H1 (cell line): ENCODE measurements at regions not wholly inside any gene's neighbourhood (a gene's known extent, or its start where the extent isn't known, plus 50 kb on each side); places are given as distances from the start of the nearest gene placed in this dataset.

Source experiments
- CHD1 ChIP-seq: IDR thresholded peaks from 2 replicates; pipeline ENCODE4 v1.6.1; 2012; ENCODE audit warnings: low read depth, low read length, improper control_type of control experiment
- CHD7 ChIP-seq: fragments of 300-600 bp; sonication (generic); IDR thresholded peaks from 2 replicates; pipeline ENCODE4 v1.7.1; 2012; ENCODE audit warnings: low read length, moderate library complexity, mild to moderate bottlenecking, inconsistent platforms; ENCODE audit not compliant: insufficient replicate concordance
- E2F6 ChIP-seq: IDR thresholded peaks from 2 replicates; pipeline ENCODE4 v1.6.1; 2012; ENCODE audit warnings: inconsistent platforms
- EP300 ChIP-seq, 2 experiments: IDR thresholded peaks; 1 replicate in 1 of 2; 2 replicates in 1 of 2; pipeline ENCODE4 v1.6.1; 2011 to 2012; ENCODE audit warnings: low read depth in 2 of 2, low read length in 2 of 2, mild to moderate bottlenecking in 2 of 2, borderline replicate concordance in 1 of 2, inconsistent platforms in 1 of 2, moderate library complexity in 1 of 2
- JUND ChIP-seq: IDR thresholded peaks from 2 replicates; pipeline ENCODE4 v1.6.1; 2011; ENCODE audit warnings: mild to moderate bottlenecking, improper control_type of control experiment, low read length
- RFX5 ChIP-seq: IDR thresholded peaks from 2 replicates; pipeline ENCODE4 v1.6.1; 2011; ENCODE audit warnings: low read depth, low read length, improper control_type of control experiment, borderline replicate concordance
- RXRA ChIP-seq: IDR thresholded peaks from 2 replicates; pipeline ENCODE4 v1.6.1; 2011; ENCODE audit warnings: low read depth, mild to moderate bottlenecking, low read length, moderate library complexity; ENCODE audit not compliant: insufficient read depth
- SP1 ChIP-seq: IDR thresholded peaks from 2 replicates; pipeline ENCODE4 v1.6.1; 2011; ENCODE audit warnings: low read depth, low read length
- TEAD4 ChIP-seq: IDR thresholded peaks from 2 replicates; pipeline ENCODE4 v1.6.1; 2012; ENCODE audit warnings: low read depth, low read length, inconsistent platforms, mixed read lengths

GRCh38 chr15:62712455-62712839, 330.1 kb upstream of the TPM1 start (continued):
- TF ChIP-seq CHD7 (no peak), SP1 (no peak), EP300 (IDR thresholded peaks at IDR 0.05; ENCODE audit: borderline replicate concordance in 1 of 2, low read depth in 2 of 2, low read length in 2 of 2) (no peak), RXRA (no peak), TEAD4 (no peak), RFX5 (no peak), CHD1 (no peak), E2F6 (no peak), JUND (no peak)
